ENCODE measurements at regions not wholly inside any gene's neighbourhood (a gene's known extent, or its start where the extent isn't known, plus 50 kb on each side); places are given as distances from the start of the nearest gene placed in this dataset.
A peak's percentile ranks its signal among the peaks of the same experiment; 100 is the strongest.
"Not testable (repeated sequence)": the region's sequence is repeated elsewhere in the genome, so short reads cannot be mapped to it uniquely, and the experiment has no call there.

- DNase-seq (ENCODE audit: low read depth), result no peak
Measured at GRCh38 chr1:102529446-102529845, 532.7 kb upstream of the OLFM3 start.

GRCh38 chr1:102500758-102501157 is 504.0 kb upstream of the OLFM3 start:
- DNase-seq (ENCODE audit: low read depth), result no peak

DNA sequence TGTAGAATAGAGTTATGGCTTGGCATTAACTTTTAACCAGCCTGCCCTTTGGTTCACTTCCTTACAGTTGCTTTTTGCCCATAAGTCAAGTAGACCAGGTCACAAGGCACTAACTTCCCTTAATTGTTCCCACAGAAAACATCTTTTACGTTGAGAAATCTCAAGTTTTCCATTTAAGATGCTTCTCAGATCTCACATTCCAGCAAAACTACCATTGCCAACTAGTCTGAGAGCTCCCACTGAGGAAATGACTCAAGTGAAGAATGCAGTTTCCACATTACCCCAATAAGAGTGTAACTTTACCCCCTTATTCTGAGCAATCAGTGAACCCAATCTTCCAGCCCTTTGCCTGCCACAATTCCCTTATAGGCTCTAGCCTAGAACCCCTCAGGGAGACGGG is 502.2 kb upstream of the OLFM3 start:
- DNase-seq (ENCODE audit: low read depth), result no peak

GRCh38 chr1:102497810-102498209 is 501.1 kb upstream of the OLFM3 start:
- not testable (repeated sequence) for DNase-seq (ENCODE audit: low read depth)

DNA sequence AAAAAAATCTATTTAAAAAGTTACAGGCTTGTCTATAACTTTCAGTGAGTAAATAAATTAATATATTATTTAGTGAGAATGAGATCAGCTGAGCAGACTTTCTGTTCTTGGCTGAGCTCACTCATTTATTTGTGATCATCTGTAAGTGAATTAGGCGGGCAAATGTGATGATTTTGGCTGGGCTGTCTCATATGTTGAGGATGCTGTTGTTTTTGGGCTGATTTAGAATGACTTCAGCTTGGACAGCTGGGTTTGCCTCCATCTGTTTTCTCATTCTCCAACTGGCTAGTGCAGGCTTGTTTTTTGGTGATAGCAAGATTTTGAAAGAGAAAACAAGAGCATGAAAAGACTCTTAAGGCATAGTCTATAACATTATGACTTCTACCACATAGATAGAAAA is 475.8 kb upstream of the OLFM3 start:
- DNase-seq (ENCODE audit: low read depth), result no peak

DNA sequence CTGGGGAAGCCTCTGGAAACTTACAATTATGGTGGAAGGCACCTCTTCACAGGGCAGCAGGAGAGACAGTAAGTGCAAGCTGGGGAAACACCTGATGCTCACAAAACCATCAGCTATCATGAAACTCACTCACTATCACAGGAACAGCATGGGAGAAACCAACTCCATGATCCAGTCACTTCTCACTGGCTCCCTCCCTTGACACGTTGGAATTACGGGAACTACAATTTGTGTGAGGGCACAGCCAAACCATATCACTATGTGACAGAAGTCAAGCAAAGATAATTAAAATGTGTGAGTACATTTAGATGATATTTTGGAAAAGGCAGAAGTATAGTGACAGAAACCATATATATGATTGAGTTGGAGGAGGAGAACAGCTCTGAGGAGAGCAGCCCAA is 474.0 kb upstream of the OLFM3 start:
- no peak for DNase-seq (ENCODE audit: low read depth)

GRCh38 chr1:102466487-102466886 is 469.8 kb upstream of the OLFM3 start:
- DNase-seq (ENCODE audit: low read depth), result no peak

DNA sequence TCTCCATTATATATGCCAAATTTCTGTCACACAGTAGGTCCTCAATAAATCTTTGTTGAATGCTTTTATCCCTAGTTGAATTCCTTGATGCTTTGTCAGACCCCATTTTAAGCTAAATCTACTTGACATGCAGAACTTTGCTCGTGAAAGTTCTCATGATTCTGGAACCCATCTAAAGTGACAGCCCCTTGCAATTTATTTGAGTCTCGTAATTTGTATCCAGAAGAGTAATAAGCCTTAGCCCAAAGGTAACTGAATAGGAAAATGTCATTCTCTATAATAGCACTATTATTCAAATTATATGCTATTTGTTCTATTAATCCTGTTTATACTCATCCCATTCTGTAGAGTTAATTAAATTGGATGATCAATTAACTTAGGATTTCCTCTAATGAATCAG is 466.6 kb upstream of the OLFM3 start:
- no peak for DNase-seq (ENCODE audit: low read depth)

GRCh38 chr1:102442317-102442716 is 445.6 kb upstream of the OLFM3 start:
- not testable (repeated sequence) for DNase-seq (ENCODE audit: low read depth)

DNA sequence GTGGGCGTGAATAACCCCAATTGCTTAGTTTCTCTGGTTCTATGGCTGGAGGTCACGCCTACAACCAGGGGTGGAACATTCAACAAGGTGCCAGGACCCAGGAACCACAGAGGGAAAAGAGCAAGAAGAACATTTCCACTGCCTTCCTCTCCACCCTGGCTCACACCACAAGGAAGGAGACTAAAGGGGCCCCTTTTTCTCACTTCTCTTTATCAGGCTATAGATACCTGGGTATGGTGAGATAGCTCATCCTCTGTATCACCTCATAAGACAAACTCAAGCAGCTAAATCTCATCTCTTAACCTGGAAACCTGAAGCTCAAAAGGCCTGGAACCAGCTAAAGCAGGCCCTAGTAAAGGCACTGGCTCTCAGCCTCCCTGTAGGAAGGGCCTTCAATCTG is 438.8 kb upstream of the OLFM3 start:
- no peak for DNase-seq (ENCODE audit: low read depth)

DNA sequence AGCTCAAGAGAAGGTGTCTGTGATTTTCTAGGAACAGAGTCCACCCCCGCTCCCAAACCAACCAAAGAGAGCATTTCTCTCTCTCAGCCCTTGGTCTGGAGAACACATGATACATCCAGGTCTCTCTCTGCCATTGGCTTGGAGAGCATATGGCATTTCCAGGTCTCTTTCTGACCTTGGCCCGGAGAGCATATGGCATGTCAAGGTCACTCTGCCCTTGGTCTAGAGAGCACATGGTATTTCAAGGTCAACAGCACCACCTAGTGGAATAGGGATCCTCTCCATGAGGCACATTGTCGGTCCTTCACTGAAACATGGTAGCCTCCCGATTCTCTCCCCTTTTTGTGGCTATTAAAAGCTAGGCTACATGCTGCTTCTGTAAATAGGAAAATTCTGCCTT is 437.7 kb upstream of the OLFM3 start:
- DNase-seq (ENCODE audit: low read depth), result peak; percentile 47

- no peak for DNase-seq (ENCODE audit: low read depth)
Measured at GRCh38 chr1:102431253-102431652, 434.5 kb upstream of the OLFM3 start.

GRCh38 chr1:102420034-102420433 is 423.3 kb upstream of the OLFM3 start:
- no peak for DNase-seq (ENCODE audit: low read depth)

Data from RPMI7951 (cell line).